ENCODE measurements at regions not wholly inside any gene's neighbourhood (a gene's known extent, or its start where the extent isn't known, plus 50 kb on each side); places are given as distances from the start of the nearest gene placed in this dataset.

DNA sequence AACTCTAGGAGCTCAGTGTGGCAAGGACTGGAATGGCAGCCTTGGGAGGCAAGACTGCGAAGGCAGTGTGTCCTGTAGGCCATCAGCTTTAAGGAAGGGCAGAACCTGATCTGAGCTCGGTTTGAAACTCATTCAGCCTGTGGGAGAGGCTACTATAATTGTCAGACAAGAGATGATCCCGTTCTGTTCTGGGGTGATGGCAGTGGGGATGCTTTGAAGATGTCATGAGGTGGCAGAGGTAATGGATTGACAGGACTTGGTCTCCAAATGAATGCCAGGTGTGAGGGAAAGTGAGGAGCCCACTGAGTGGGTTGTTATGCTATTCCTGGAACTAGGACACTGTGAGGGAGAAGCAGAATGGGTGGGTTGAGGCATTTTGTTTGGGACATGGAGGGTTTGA is 144.9 kb downstream of the PJA1 start:
- Histone ChIP-seq H3K27me3 (ENCODE audit: insufficient read depth) (no peaks in the 10 kb centered on the region; the same call in none of the 2 replicates), H4K20me1 (ENCODE audit: insufficient read depth) (no peaks in the 10 kb centered on the region), H3K4me2 (no peak overlapping the region), H3K9me2 (no peaks in the 10 kb centered on the region), H3K9ac (no peak overlapping the region), H2AFZ (ENCODE audit: low read depth) (no peak overlapping the region), H3K4me1 (ENCODE audit: control insufficient read depth in 1 of 2, insufficient read depth in 2 of 2, low read depth in 1 of 2, low read length in 1 of 2) (peaks cover 0 to 9% of the 10 kb centered on the region in 2 experiments; a peak in 1 of 4 replicates), H3K9me3 (no peaks in the 10 kb centered on the region), H3K4me3 (ENCODE audit: low read depth in 2 of 2, low read length in 1 of 2) (no peak overlapping the region), H3K79me2 (ENCODE audit: insufficient read depth) (no peaks in the 10 kb centered on the region), H3F3A (replicated peaks; ENCODE audit: insufficient read depth) (no peaks in the 10 kb centered on the region), H3K27ac (ENCODE audit: low read depth in 2 of 2, low read length in 1 of 2) (no peak overlapping the region), H3K36me3 (replicated peaks in 1 of 2; ENCODE audit: control insufficient read depth in 1 of 2, insufficient read depth in 2 of 2, low read length in 1 of 2) (no peaks in the 10 kb centered on the region)
- POLR2A ChIA-PET, result no interaction called here
- DNase-seq, result no peak
- 11% methylated on average over 2 of the region's 3 CpGs for WGBS (ENCODE audit: low lambda C conversion rate)
- TF ChIP-seq NRF1 (IDR thresholded peaks at IDR 0.05; ENCODE audit: low read depth, low read length), result no peak
- CTCF ChIA-PET, result interaction anchor here (0.9 to 1.4 kb wide), 2 partner anchors 9 to 193 kb away, joined by 3 to 5 read pairs; no protein-coding TSS in a partner anchor

DNA sequence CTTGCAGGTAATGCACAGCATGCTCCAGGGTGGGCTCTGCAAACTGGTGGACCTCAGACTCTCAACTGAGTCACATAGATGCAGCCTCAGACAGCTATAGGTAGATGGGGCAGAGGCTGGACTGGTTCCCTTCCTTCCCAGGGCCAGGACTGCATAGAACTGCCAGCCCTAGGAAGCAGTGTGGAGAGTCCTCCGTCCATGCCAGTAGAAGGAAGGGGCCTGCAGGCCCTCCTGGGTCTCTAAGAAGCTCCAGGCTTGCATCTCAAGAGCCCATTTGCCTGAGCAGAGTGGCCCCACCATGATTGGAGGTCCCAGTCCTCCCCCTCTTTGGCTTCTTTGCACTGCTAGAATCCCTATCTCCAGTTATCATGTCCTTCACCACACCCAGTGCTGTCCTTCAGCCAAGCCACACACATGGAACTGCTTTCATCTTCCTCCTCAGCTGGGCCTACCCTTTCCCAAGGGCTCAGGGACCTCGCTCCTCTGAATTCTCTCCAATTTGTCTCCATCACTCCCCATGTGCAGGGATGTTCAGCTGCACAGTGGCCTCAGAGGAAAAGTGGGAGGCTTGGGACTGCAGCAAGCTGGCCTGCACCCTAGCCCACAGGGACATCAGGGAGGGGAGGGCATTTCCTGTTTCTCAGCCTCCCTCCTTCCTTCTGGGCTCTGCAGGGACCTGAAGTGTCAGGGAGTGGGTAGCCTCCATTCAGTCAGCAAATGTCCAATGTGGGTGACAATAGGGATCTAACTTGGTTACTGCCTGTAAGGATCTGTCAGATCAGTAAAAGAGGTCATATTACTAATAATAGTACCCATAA is 146.0 kb downstream of the PJA1 start:
- no peaks in the 10 kb centered on the region for H3K36me3 ChIP-seq (replicated peaks in 1 of 2; ENCODE audit: control insufficient read depth in 1 of 2, insufficient read depth in 2 of 2, low read length in 1 of 2)
- no peaks in the 10 kb centered on the region for H4K20me1 ChIP-seq (ENCODE audit: insufficient read depth)
- no peaks in the 10 kb centered on the region; the same call in none of the 2 replicates for H3K27me3 ChIP-seq (ENCODE audit: insufficient read depth)
- H2AFZ ChIP-seq (ENCODE audit: low read depth), result no peak overlapping the region
- no peak for DNase-seq
- no peak overlapping the region for H3K9ac ChIP-seq
- no peaks in the 10 kb centered on the region for H3K9me3 ChIP-seq
- WGBS (ENCODE audit: low lambda C conversion rate), result 34% methylated on average over 2 of the region's 2 CpGs
- peaks cover 0 to 3% of the 10 kb centered on the region in 2 experiments; a peak in 1 of 4 replicates for H3K4me1 ChIP-seq (ENCODE audit: control insufficient read depth in 1 of 2, insufficient read depth in 2 of 2, low read depth in 1 of 2, low read length in 1 of 2)
- no peaks in the 10 kb centered on the region for H3F3A ChIP-seq (replicated peaks; ENCODE audit: insufficient read depth)
- ChIA-PET CTCF (interaction anchor here (0.6 to 1.4 kb wide), 2 partner anchors 52 to 192 kb away, joined by 3 to 5 read pairs; no protein-coding TSS in a partner anchor), POLR2A (no interaction called here)
- no peaks in the 10 kb centered on the region for H3K9me2 ChIP-seq
- H3K27ac ChIP-seq (ENCODE audit: low read depth in 2 of 2, low read length in 1 of 2), result no peak overlapping the region
- TF ChIP-seq, protein P1, sequence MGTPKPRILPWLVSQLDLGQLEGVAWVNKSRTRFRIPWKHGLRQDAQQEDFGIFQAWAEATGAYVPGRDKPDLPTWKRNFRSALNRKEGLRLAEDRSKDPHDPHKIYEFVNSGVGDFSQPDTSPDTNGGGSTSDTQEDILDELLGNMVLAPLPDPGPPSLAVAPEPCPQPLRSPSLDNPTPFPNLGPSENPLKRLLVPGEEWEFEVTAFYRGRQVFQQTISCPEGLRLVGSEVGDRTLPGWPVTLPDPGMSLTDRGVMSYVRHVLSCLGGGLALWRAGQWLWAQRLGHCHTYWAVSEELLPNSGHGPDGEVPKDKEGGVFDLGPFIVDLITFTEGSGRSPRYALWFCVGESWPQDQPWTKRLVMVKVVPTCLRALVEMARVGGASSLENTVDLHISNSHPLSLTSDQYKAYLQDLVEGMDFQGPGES (IDR thresholded peaks at IDR 0.05; ENCODE audit: low read depth, low read length), result no peak
- TF ChIP-seq, protein P2, sequence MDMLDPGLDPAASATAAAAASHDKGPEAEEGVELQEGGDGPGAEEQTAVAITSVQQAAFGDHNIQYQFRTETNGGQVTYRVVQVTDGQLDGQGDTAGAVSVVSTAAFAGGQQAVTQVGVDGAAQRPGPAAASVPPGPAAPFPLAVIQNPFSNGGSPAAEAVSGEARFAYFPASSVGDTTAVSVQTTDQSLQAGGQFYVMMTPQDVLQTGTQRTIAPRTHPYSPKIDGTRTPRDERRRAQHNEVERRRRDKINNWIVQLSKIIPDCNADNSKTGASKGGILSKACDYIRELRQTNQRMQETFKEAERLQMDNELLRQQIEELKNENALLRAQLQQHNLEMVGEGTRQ (IDR thresholded peaks at IDR 0.05; ENCODE audit: borderline replicate concordance, low read depth, low read length), result no peak
- no peak for TF ChIP-seq REST (IDR thresholded peaks at IDR 0.05; ENCODE audit: low read depth, low read length)
- no peak for TF ChIP-seq TCF12 (IDR thresholded peaks at IDR 0.05)
- TF ChIP-seq, protein P3, sequence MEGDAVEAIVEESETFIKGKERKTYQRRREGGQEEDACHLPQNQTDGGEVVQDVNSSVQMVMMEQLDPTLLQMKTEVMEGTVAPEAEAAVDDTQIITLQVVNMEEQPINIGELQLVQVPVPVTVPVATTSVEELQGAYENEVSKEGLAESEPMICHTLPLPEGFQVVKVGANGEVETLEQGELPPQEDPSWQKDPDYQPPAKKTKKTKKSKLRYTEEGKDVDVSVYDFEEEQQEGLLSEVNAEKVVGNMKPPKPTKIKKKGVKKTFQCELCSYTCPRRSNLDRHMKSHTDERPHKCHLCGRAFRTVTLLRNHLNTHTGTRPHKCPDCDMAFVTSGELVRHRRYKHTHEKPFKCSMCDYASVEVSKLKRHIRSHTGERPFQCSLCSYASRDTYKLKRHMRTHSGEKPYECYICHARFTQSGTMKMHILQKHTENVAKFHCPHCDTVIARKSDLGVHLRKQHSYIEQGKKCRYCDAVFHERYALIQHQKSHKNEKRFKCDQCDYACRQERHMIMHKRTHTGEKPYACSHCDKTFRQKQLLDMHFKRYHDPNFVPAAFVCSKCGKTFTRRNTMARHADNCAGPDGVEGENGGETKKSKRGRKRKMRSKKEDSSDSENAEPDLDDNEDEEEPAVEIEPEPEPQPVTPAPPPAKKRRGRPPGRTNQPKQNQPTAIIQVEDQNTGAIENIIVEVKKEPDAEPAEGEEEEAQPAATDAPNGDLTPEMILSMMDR (IDR thresholded peaks at IDR 0.05), result no peak
- TF ChIP-seq EZH2phosphoT487 (IDR thresholded peaks at IDR 0.05; ENCODE audit: borderline replicate concordance, low read depth), result no peak
- no peak for TF ChIP-seq POLR2AphosphoS5 (IDR thresholded peaks at IDR 0.05; ENCODE audit: low read depth, low read length)
- TF ChIP-seq SMC3 (IDR thresholded peaks at IDR 0.05; ENCODE audit: low read depth, low read length), result no peak
- no peak for TF ChIP-seq RXRA (IDR thresholded peaks at IDR 0.05; ENCODE audit: borderline replicate concordance, low read depth)
- TF ChIP-seq GATA2 (CRISPR knock-in tag; IDR thresholded peaks at IDR 0.05), result no peak
- TF ChIP-seq NFIC (IDR thresholded peaks at IDR 0.05; ENCODE audit: borderline replicate concordance), result no peak
- TF ChIP-seq RAD21 (IDR thresholded peaks at IDR 0.05; ENCODE audit: low read length), result no peak
- no peak for TF ChIP-seq TAF1 (IDR thresholded peaks at IDR 0.05; ENCODE audit: borderline replicate concordance, low read depth, low read length)
- no peak for TF ChIP-seq FOSL2 (IDR thresholded peaks at IDR 0.05; ENCODE audit: borderline replicate concordance, low read depth)
- TF ChIP-seq ELF1 (IDR thresholded peaks at IDR 0.05), result no peak
- H3K4me2 ChIP-seq, result no peak overlapping the region
- no peaks in the 10 kb centered on the region for H3K79me2 ChIP-seq (ENCODE audit: insufficient read depth)
- no peak overlapping the region for H3K4me3 ChIP-seq (ENCODE audit: low read depth in 2 of 2, low read length in 1 of 2)

Data from SK-N-SH (cell line).